ENCODE measurements at regions not wholly inside any gene's neighbourhood (a gene's known extent, or its start where the extent isn't known, plus 50 kb on each side); places are given as distances from the start of the nearest gene placed in this dataset.
A peak's percentile ranks its signal among the peaks of the same experiment; 100 is the strongest.

DNA sequence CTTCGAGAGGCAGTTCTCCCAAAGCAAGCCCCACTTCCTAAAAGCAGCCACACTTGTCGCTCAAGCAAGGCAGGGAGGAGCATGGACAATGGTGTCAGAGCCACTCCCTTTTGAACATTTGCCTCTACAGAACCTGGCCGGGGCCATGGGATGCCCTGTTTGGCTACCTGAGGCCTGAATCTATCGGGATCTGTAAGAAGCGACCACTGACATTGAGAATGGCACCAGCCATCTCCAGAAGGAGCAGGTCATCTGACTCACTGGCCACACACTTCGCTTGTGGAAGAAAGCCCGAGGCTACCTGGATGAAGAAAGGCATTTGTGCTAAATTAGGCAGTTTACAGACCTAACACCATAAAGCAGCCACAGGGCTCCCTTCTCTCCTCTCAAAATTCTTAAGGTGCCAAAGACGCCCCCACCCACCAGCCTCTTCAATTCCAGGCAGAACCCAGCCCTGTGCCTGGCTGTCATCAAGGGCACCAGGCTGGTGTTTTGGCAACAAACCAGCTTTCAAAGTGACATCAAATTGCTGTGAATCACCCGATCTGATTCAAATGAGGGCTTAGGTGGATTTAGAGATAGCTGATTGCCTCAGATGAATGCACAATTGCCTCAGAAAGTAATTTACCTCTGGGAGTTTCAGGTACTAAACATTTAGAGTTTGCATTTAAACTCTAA lies 104.8 kb downstream of the ETS2 start:
- Histone ChIP-seq H4K20me1 (ENCODE audit: insufficient read depth) (no peaks in the 10 kb centered on the region), H2AFZ (peak overlapping the region; percentile 56), H3K27ac (peak overlapping the region; percentile 99), H3K9me3 (ENCODE audit: insufficient read depth, low read depth) (no peaks in the 10 kb centered on the region), H3K4me2 (peak overlapping the region; percentile 74), H3K4me3 (no peak overlapping the region; the same call in 1 of the 2 replicates), H3K27me3 (ENCODE audit: insufficient read depth, low read depth) (no peaks in the 10 kb centered on the region), H3K36me3 (ENCODE audit: low read depth) (no peaks in the 10 kb centered on the region), H3K9me2 (ENCODE audit: insufficient read depth) (no peaks in the 10 kb centered on the region), H3K4me1 (replicated peaks; ENCODE audit: insufficient read depth) (peaks cover 48% of the 10 kb centered on the region), H3K79me2 (ENCODE audit: low read depth) (no peaks in the 10 kb centered on the region), H3F3A (ENCODE audit: insufficient read depth, low read depth) (peaks cover 46% of the 10 kb centered on the region)
- peak; percentile 58 to 83 for DNase-seq
- CTCF ChIA-PET, result no interaction called here
- TF ChIP-seq EZH2 (IDR thresholded peaks at IDR 0.05; ENCODE audit: low read depth), result no peak
- TF ChIP-seq, protein P1, sequence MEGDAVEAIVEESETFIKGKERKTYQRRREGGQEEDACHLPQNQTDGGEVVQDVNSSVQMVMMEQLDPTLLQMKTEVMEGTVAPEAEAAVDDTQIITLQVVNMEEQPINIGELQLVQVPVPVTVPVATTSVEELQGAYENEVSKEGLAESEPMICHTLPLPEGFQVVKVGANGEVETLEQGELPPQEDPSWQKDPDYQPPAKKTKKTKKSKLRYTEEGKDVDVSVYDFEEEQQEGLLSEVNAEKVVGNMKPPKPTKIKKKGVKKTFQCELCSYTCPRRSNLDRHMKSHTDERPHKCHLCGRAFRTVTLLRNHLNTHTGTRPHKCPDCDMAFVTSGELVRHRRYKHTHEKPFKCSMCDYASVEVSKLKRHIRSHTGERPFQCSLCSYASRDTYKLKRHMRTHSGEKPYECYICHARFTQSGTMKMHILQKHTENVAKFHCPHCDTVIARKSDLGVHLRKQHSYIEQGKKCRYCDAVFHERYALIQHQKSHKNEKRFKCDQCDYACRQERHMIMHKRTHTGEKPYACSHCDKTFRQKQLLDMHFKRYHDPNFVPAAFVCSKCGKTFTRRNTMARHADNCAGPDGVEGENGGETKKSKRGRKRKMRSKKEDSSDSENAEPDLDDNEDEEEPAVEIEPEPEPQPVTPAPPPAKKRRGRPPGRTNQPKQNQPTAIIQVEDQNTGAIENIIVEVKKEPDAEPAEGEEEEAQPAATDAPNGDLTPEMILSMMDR (conservative IDR thresholded peaks at IDR 0.05), result no peak
- no TSS peak for BruUV-seq (replicated peaks)
- intact Hi-C loops (cut with micrococcal nuclease; ENCODE audit: unreplicated experiment), result loop anchor here (1.0 to 10.0 kb wide), 5 partner anchors 73 to 217 kb away; no protein-coding TSS in a partner anchor
- POLR2A ChIA-PET (ENCODE audit: unreplicated experiment), result interaction anchor here (0.8 kb wide), 1 partner anchor 58 kb away, joined by 7 read pairs; no protein-coding TSS in a partner anchor

DNA sequence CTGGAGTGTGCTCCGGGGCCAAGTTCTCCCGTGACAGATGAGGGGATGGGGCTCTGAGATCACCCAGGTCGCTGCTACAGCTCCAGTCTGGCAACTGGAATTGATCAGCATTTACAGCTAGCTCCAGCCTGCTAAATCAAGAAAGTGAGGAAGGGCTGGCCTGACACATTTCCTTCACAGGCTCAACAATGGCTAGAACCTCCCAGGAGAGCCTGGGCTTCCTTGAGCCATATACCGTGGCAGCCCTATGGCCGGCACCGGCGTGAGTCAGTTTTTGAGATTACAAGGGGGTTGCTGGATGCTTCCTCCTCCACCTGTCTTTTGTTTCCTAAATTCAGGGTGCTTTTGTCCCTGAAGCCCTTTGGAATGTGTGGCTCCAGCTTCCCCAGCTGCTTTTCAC lies 104.2 kb downstream of the ETS2 start:
- TSS peak; percentile 26 for BruUV-seq (replicated peaks)
- H3K4me1 ChIP-seq (replicated peaks; ENCODE audit: insufficient read depth), result peaks cover 47% of the 10 kb centered on the region
- no peaks in the 10 kb centered on the region for H3K9me3 ChIP-seq (ENCODE audit: insufficient read depth, low read depth)
- H3K9me2 ChIP-seq (ENCODE audit: insufficient read depth), result no peaks in the 10 kb centered on the region
- DNase-seq, result no peak
- POLR2A ChIA-PET (ENCODE audit: unreplicated experiment), result no interaction called here
- no peaks in the 10 kb centered on the region for H3K27me3 ChIP-seq (ENCODE audit: insufficient read depth, low read depth)
- H3K4me2 ChIP-seq, result peak overlapping the region; percentile 74
- no peaks in the 10 kb centered on the region for H4K20me1 ChIP-seq (ENCODE audit: insufficient read depth)
- intact Hi-C loops (cut with micrococcal nuclease; ENCODE audit: unreplicated experiment), result loop anchor here (1.0 to 10.0 kb wide), 5 partner anchors 73 to 217 kb away; no protein-coding TSS in a partner anchor
- peaks cover 44% of the 10 kb centered on the region for H3F3A ChIP-seq (ENCODE audit: insufficient read depth, low read depth)
- no peak overlapping the region; the same call in 1 of the 2 replicates for H3K4me3 ChIP-seq
- H3K79me2 ChIP-seq (ENCODE audit: low read depth), result no peaks in the 10 kb centered on the region
- no peaks in the 10 kb centered on the region for H3K36me3 ChIP-seq (ENCODE audit: low read depth)
- TF ChIP-seq, protein P1 (conservative IDR thresholded peaks at IDR 0.05), result no peak
- no peak for TF ChIP-seq EZH2 (IDR thresholded peaks at IDR 0.05; ENCODE audit: low read depth)
- peak overlapping the region; percentile 99 for H3K27ac ChIP-seq
- H2AFZ ChIP-seq, result peak overlapping the region; percentile 56
- CTCF ChIA-PET, result no interaction called here

DNA sequence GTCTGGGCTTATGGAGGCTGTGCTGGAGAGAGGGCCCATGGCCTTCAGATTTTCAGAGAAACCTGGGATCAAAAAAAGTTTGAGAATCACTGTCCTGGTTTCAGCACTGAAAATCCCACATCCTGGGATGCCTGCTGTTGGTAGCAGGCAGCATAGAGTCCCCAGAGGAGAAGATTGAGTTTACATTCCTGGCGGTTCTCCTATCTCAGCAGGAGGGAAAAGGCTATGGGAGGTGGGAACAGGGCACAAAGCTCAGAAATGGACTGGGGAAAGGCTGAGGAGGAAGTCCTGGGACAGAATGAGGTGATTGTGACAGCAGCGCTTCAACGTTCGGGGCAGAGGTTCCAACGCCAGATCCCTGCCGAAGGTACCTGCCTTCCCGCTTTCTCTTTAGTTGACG lies 103.4 kb downstream of the ETS2 start:
- H3K9me2 ChIP-seq (ENCODE audit: insufficient read depth), result no peaks in the 10 kb centered on the region
- H4K20me1 ChIP-seq (ENCODE audit: insufficient read depth), result no peaks in the 10 kb centered on the region
- no TSS peak for BruUV-seq (replicated peaks)
- H3K4me2 ChIP-seq, result no peak overlapping the region; the same call in 1 of the 2 replicates
- H3K4me1 ChIP-seq (replicated peaks; ENCODE audit: insufficient read depth), result peaks cover 38% of the 10 kb centered on the region
- H3K27ac ChIP-seq, result peak overlapping the region; percentile 99
- H2AFZ ChIP-seq, result no peak overlapping the region
- no peak overlapping the region for H3K4me3 ChIP-seq
- H3K79me2 ChIP-seq (ENCODE audit: low read depth), result no peaks in the 10 kb centered on the region
- intact Hi-C loops (cut with micrococcal nuclease; ENCODE audit: unreplicated experiment), result no loop called here
- DNase-seq, result no peak
- TF ChIP-seq EZH2 (IDR thresholded peaks at IDR 0.05; ENCODE audit: low read depth), result no peak
- TF ChIP-seq, protein P1 (conservative IDR thresholded peaks at IDR 0.05), result no peak
- no peaks in the 10 kb centered on the region for H3K27me3 ChIP-seq (ENCODE audit: insufficient read depth, low read depth)
- H3K36me3 ChIP-seq (ENCODE audit: low read depth), result no peaks in the 10 kb centered on the region
- H3F3A ChIP-seq (ENCODE audit: insufficient read depth, low read depth), result peaks cover 35% of the 10 kb centered on the region
- CTCF ChIA-PET, result no interaction called here
- POLR2A ChIA-PET (ENCODE audit: unreplicated experiment), result no interaction called here
- H3K9me3 ChIP-seq (ENCODE audit: insufficient read depth, low read depth), result no peaks in the 10 kb centered on the region

Measured in PC-9 (cell line).